Activated T-cell treated with anti-CD3 and anti-CD28 coated beads, Interleukin-2, amount 50 U/mL, for 4 hours (primary cell): ENCODE measurements at regions not wholly inside any gene's neighbourhood (a gene's known extent, or its start where the extent isn't known, plus 50 kb on each side); places are given as distances from the start of the nearest gene placed in this dataset.

Source experiments
- ATAC-seq, 2 donors: fragments of 200-7000 bp; cut with Tn5 transposase; one replicate each; pipeline ENCODE4 v1.10.0; 2021
- DNase-seq: peaks from one replicate; pipeline ENCODE4 v3.0.0-alpha.2; 2020
- H3K27me3 Mint-ChIP-seq: one replicate; pipeline ENCODE4 v1.8.0; 2021; ENCODE audit warnings: low read depth, mixed read lengths
- H3K36me3 Mint-ChIP-seq: one replicate; pipeline ENCODE4 v1.8.0; 2022; ENCODE audit warnings: mixed read lengths; ENCODE audit not compliant: insufficient read depth
- H3K4me1 Mint-ChIP-seq: one replicate; pipeline ENCODE4 v1.8.0; 2021; ENCODE audit warnings: low read depth, mixed read lengths
- H3K4me3 Mint-ChIP-seq: one replicate; pipeline ENCODE4 v1.8.0; 2021; ENCODE audit warnings: mild to moderate bottlenecking, moderate library complexity, mixed read lengths
- H3K9me3 Mint-ChIP-seq: one replicate; pipeline ENCODE4 v1.8.0; 2021; ENCODE audit warnings: mixed read lengths

GRCh38 chr11:106464728-106465127 is 387.3 kb downstream of the AASDHPPT start:
- DNase-seq (no peak), ATAC-seq (no peak)
- no peak overlapping the region for H3K4me3 Mint-ChIP-seq
- no peaks in the 10 kb centered on the region for H3K4me1 Mint-ChIP-seq
- no peaks in the 10 kb centered on the region for H3K27me3 Mint-ChIP-seq
- no peaks in the 10 kb centered on the region for H3K36me3 Mint-ChIP-seq
- peaks cover 7% of the 10 kb centered on the region for H3K9me3 Mint-ChIP-seq

GRCh38 chr11:106466521-106467080 is 389.1 kb downstream of the AASDHPPT start:
- Mint-ChIP-seq H3K27me3 (no peaks in the 10 kb centered on the region), H3K9me3 (peaks cover 7% of the 10 kb centered on the region), H3K4me1 (no peaks in the 10 kb centered on the region), H3K36me3 (no peaks in the 10 kb centered on the region), H3K4me3 (no peak overlapping the region)
- DNase-seq, result no peak
- no peak for ATAC-seq

- no peaks in the 10 kb centered on the region for H3K27me3 Mint-ChIP-seq
- no peak for DNase-seq
Measured at GRCh38 chr11:106467501-106467900, 390.0 kb downstream of the AASDHPPT start.

GRCh38 chr11:106468086-106468485 is 390.6 kb downstream of the AASDHPPT start:
- Mint-ChIP-seq H3K36me3 (no peaks in the 10 kb centered on the region), H3K4me1 (no peaks in the 10 kb centered on the region), H3K27me3 (no peaks in the 10 kb centered on the region), H3K4me3 (no peak overlapping the region), H3K9me3 (peaks cover 8% of the 10 kb centered on the region)
- ATAC-seq (no peak), DNase-seq (no peak)

More at GRCh38 chr11:106467501-106467900, 390.0 kb downstream of the AASDHPPT start:
- Mint-ChIP-seq H3K4me3 (no peak overlapping the region), H3K4me1 (no peaks in the 10 kb centered on the region), H3K36me3 (no peaks in the 10 kb centered on the region), H3K9me3 (peaks cover 7% of the 10 kb centered on the region)
- ATAC-seq, result no peak

GRCh38 chr11:106468531-106468930 is 391.1 kb downstream of the AASDHPPT start:
- H3K36me3 Mint-ChIP-seq, result no peaks in the 10 kb centered on the region
- H3K4me3 Mint-ChIP-seq, result no peak overlapping the region
- H3K4me1 Mint-ChIP-seq, result no peaks in the 10 kb centered on the region
- H3K9me3 Mint-ChIP-seq, result peaks cover 12% of the 10 kb centered on the region
- ATAC-seq (no peak), DNase-seq (no peak)
- no peaks in the 10 kb centered on the region for H3K27me3 Mint-ChIP-seq

GRCh38 chr11:106470230-106470629 is 392.8 kb downstream of the AASDHPPT start:
- Mint-ChIP-seq H3K27me3 (no peaks in the 10 kb centered on the region), H3K36me3 (no peaks in the 10 kb centered on the region), H3K4me1 (no peaks in the 10 kb centered on the region)

GRCh38 chr11:106471276-106471675 is 393.8 kb downstream of the AASDHPPT start:
- Mint-ChIP-seq H3K4me3 (no peak overlapping the region), H3K27me3 (no peaks in the 10 kb centered on the region), H3K4me1 (no peaks in the 10 kb centered on the region), H3K36me3 (no peaks in the 10 kb centered on the region), H3K9me3 (peaks cover 16% of the 10 kb centered on the region)
- DNase-seq (no peak), ATAC-seq (no peak)

More at GRCh38 chr11:106470230-106470629, 392.8 kb downstream of the AASDHPPT start:
- DNase-seq, result no peak
- no peak for ATAC-seq
- no peak overlapping the region for H3K4me3 Mint-ChIP-seq
- peaks cover 16% of the 10 kb centered on the region for H3K9me3 Mint-ChIP-seq

GRCh38 chr11:106473089-106473722 is 395.7 kb downstream of the AASDHPPT start:
- ATAC-seq (no peak), DNase-seq (no peak)
- H3K9me3 Mint-ChIP-seq, result peaks cover 16% of the 10 kb centered on the region
- H3K27me3 Mint-ChIP-seq, result no peaks in the 10 kb centered on the region
- no peaks in the 10 kb centered on the region for H3K36me3 Mint-ChIP-seq
- no peak overlapping the region for H3K4me3 Mint-ChIP-seq
- no peaks in the 10 kb centered on the region for H3K4me1 Mint-ChIP-seq

GRCh38 chr11:106474274-106474673 is 396.8 kb downstream of the AASDHPPT start:
- Mint-ChIP-seq H3K27me3 (no peaks in the 10 kb centered on the region), H3K4me3 (no peak overlapping the region), H3K36me3 (no peaks in the 10 kb centered on the region), H3K4me1 (no peaks in the 10 kb centered on the region), H3K9me3 (peaks cover 12% of the 10 kb centered on the region)
- ATAC-seq, result no peak
- DNase-seq, result no peak

GRCh38 chr11:106475181-106475580 is 397.7 kb downstream of the AASDHPPT start:
- Mint-ChIP-seq H3K36me3 (no peaks in the 10 kb centered on the region), H3K9me3 (peaks cover 12% of the 10 kb centered on the region), H3K4me3 (no peak overlapping the region), H3K4me1 (no peaks in the 10 kb centered on the region), H3K27me3 (no peaks in the 10 kb centered on the region)
- DNase-seq (no peak), ATAC-seq (no peak)

GRCh38 chr11:106477776-106478175 is 400.3 kb downstream of the AASDHPPT start:
- DNase-seq, result no peak
- no peak for ATAC-seq
- no peaks in the 10 kb centered on the region for H3K36me3 Mint-ChIP-seq
- H3K4me1 Mint-ChIP-seq, result no peaks in the 10 kb centered on the region
- H3K9me3 Mint-ChIP-seq, result peaks cover 12% of the 10 kb centered on the region
- H3K4me3 Mint-ChIP-seq, result no peak overlapping the region
- H3K27me3 Mint-ChIP-seq, result no peaks in the 10 kb centered on the region

- no peaks in the 10 kb centered on the region for H3K27me3 Mint-ChIP-seq
- ATAC-seq (no peak), DNase-seq (no peak)
- no peaks in the 10 kb centered on the region for H3K4me1 Mint-ChIP-seq
- peaks cover 3% of the 10 kb centered on the region for H3K9me3 Mint-ChIP-seq
- no peaks in the 10 kb centered on the region for H3K36me3 Mint-ChIP-seq
- H3K4me3 Mint-ChIP-seq, result no peak overlapping the region
Measured at GRCh38 chr11:106479646-106480045, 402.2 kb downstream of the AASDHPPT start.

GRCh38 chr11:106480581-106481190 is 403.2 kb downstream of the AASDHPPT start:
- no peaks in the 10 kb centered on the region for H3K27me3 Mint-ChIP-seq
- ATAC-seq, result no peak

GRCh38 chr11:106482917-106483785 is 405.7 kb downstream of the AASDHPPT start:
- Mint-ChIP-seq H3K27me3 (no peaks in the 10 kb centered on the region), H3K36me3 (no peaks in the 10 kb centered on the region), H3K4me1 (no peaks in the 10 kb centered on the region), H3K4me3 (no peak overlapping the region), H3K9me3 (peaks cover 6% of the 10 kb centered on the region)
- DNase-seq (no peak), ATAC-seq (no peak)

More at GRCh38 chr11:106480581-106481190, 403.2 kb downstream of the AASDHPPT start:
- Mint-ChIP-seq H3K4me1 (no peaks in the 10 kb centered on the region), H3K9me3 (peaks cover 3% of the 10 kb centered on the region), H3K4me3 (no peak overlapping the region), H3K36me3 (no peaks in the 10 kb centered on the region)
- DNase-seq, result no peak
